ENCODE measurements at regions not wholly inside any gene's neighbourhood (a gene's known extent, or its start where the extent isn't known, plus 50 kb on each side); places are given as distances from the start of the nearest gene placed in this dataset.

DNA sequence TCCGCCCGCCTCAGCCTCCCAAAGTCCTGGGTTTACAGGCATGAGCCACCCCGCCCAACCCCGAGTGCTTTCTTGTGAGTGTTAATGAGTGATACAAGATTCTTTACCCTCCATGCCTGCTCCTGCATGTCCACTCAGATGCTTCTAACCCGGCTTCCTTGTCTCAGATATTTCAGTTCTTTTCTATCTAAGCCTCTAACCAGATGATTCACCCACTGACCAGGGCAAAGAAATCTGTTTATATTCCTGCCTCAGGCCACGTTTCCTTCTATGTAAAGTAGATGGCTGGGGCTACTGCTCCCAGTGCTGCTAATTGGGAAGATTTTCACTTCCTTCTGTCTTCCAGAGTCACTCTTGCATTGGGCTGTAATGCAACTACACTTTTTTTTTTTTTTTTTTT, 395.1 kb upstream of the ANKRD30A start:
- TF ChIP-seq, protein P1, sequence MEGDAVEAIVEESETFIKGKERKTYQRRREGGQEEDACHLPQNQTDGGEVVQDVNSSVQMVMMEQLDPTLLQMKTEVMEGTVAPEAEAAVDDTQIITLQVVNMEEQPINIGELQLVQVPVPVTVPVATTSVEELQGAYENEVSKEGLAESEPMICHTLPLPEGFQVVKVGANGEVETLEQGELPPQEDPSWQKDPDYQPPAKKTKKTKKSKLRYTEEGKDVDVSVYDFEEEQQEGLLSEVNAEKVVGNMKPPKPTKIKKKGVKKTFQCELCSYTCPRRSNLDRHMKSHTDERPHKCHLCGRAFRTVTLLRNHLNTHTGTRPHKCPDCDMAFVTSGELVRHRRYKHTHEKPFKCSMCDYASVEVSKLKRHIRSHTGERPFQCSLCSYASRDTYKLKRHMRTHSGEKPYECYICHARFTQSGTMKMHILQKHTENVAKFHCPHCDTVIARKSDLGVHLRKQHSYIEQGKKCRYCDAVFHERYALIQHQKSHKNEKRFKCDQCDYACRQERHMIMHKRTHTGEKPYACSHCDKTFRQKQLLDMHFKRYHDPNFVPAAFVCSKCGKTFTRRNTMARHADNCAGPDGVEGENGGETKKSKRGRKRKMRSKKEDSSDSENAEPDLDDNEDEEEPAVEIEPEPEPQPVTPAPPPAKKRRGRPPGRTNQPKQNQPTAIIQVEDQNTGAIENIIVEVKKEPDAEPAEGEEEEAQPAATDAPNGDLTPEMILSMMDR (IDR thresholded peaks at IDR 0.05; ENCODE audit: extremely low read depth in 1 of 2, insufficient read depth in 1 of 2, low read depth in 1 of 2, low read length in 2 of 2), result no peak
- TF ChIP-seq POLR2A (IDR thresholded peaks at IDR 0.05; ENCODE audit: low read depth, low read length), result no peak
- TF ChIP-seq, protein P2, sequence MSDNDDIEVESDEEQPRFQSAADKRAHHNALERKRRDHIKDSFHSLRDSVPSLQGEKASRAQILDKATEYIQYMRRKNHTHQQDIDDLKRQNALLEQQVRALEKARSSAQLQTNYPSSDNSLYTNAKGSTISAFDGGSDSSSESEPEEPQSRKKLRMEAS (IDR thresholded peaks at IDR 0.05; ENCODE audit: insufficient read depth, insufficient read length), result no peak
- no peak for TF ChIP-seq EZH2 (IDR thresholded peaks at IDR 0.05; ENCODE audit: borderline replicate concordance, low read depth, low read length, severe bottlenecking)

Measured in endothelial cell of umbilical vein (primary cell).